GM13976 (cell line): ENCODE measurements at regions not wholly inside any gene's neighbourhood (a gene's known extent, or its start where the extent isn't known, plus 50 kb on each side); places are given as distances from the start of the nearest gene placed in this dataset.

Experiments used
- DNase-seq: peaks from one replicate; pipeline ENCODE4 v3.0.0; 2012; ENCODE audit warnings: low spot score
- in situ Hi-C: fragments of 300-500 bp; cut with MboI; formaldehyde crosslinking; loops from one replicate; pipeline ENCODE4 v1.12.0; 2022; ENCODE audit warnings: low sequenced_read_pairs, mixed read lengths, inconsistent platforms; ENCODE audit not compliant: unreplicated experiment
- TF ChIP-seq, protein P1 (sequence below): IDR thresholded peaks from 2 replicates; pipeline ENCODE4 v1.5.1; 2012; ENCODE audit warnings: borderline replicate concordance, mild to moderate bottlenecking; ENCODE audit not compliant: insufficient read depth; ENCODE audit errors: extremely low read depth, missing control alignments, control extremely low read depth

DNA sequence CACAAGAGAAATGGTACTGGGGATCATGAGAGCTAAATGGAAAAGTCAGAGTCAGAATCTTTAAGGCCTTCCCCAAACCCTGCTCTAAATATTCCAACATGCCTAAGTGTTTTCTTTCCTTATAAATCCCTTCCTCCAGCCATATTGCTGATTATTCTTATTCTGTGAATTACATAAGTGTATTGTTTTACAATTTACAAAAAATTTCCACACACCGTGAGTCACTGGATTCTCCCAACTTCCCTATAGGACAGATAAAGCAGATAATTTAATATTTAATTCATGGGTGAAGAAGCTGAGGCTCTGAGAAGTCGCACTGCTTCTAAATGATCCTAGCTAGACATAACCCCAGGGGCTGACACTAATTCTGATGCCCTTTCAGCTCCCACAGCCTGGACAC is 243.3 kb upstream of the JUN start:
- TF ChIP-seq, protein P1, sequence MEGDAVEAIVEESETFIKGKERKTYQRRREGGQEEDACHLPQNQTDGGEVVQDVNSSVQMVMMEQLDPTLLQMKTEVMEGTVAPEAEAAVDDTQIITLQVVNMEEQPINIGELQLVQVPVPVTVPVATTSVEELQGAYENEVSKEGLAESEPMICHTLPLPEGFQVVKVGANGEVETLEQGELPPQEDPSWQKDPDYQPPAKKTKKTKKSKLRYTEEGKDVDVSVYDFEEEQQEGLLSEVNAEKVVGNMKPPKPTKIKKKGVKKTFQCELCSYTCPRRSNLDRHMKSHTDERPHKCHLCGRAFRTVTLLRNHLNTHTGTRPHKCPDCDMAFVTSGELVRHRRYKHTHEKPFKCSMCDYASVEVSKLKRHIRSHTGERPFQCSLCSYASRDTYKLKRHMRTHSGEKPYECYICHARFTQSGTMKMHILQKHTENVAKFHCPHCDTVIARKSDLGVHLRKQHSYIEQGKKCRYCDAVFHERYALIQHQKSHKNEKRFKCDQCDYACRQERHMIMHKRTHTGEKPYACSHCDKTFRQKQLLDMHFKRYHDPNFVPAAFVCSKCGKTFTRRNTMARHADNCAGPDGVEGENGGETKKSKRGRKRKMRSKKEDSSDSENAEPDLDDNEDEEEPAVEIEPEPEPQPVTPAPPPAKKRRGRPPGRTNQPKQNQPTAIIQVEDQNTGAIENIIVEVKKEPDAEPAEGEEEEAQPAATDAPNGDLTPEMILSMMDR, result no peak
- DNase-seq, result no peak
- in situ Hi-C loops, result no loop called here

DNA sequence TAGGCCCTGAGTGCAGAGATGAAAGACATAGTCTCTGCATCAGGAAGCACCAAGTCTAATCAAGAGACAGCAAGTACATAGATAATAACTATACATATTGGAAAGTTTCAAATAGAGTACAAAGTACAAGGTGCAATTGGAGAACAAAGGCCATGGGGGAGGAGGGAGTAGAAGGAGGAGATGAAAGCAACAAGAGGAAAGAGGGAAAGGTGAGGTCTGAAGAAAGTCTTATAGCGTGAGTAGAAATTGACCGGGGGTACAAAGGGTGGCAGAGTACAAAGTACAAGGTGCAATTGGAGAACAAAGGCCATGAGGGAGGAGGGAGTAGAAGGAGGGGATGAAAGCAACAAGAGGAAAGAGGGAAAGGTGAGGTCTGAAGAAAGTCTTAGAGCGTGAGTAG is 244.2 kb upstream of the JUN start:
- no peak for DNase-seq
- in situ Hi-C loops, result no loop called here
- TF ChIP-seq, protein P1, result no peak

DNA sequence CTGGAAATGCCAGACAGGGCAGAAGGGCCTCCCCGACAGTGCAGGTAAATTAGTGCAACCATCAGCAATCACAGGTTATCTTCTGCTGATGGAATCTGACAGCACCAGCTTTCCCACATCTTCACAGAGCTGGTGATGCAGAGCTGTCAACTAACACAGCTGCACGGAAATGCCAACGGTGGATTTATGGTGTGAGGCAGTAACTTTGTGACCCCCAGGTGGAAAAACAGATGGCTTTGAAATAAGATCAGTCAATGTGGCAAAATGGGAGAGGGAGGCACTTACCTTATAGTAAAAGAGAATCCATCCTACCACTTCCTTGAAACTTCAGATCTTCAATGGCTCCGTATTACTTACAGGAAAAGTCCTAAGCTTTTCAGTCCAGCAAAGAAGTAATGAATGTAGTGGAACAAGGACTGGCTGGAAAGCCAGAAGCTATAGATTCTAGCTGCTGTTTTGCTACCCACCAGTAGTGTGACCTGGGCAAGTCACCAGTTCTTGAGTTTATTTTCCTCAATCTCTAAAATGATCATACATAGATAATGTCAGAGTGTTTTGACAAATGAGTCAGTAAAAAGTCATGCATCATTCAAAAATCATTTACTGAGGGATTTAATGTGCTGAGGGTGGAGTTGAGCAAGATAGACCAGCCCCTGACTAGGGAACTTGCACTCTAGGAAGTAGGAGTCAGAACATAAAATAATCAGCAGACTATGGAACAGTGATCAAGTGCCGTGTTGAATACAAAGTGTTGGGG is 245.7 kb upstream of the JUN start:
- no peak for DNase-seq
- TF ChIP-seq, protein P1, result no peak
- in situ Hi-C loops, result no loop called here

DNA sequence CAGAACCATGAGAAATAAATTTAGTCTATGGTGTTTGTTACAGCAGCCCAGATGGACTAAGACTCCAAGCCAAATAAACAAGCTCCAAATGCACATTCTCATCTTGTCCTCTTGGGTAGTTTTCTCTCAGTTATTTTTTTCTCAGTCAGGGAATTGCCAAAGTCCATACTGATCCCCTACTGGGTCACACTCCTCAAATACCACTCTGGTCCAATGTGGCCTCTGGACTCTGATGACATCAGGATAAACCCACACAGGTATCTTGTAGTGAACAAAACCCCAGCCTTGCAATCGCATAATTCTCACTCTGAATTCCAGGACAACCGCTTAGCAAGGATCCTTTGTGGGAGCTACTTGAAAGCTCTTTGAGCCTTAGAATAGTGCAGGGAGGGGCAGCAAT is 248.4 kb upstream of the JUN start:
- DNase-seq, result no peak
- TF ChIP-seq, protein P1, result no peak
- in situ Hi-C loops, result no loop called here

DNA sequence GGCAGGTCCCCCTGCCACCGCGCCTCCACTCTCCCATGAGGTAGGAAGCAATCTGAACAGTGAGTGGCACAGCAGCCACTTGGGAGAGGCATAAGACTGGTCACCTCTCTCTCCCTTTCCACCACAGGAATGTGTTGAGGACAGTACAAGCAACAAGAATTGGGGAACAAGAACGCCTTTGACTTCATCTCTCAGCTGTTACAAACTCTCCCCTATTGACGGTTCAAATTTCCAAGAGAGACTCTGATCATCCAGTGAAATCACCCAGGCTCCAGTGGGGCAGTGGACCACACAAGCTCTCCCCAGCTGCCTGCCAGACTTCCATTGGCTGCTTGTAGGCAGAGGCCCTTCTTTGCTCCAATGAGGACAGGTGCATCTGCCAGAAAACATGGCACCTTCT is 249.9 kb upstream of the JUN start:
- TF ChIP-seq, protein P1, result no peak
- no peak for DNase-seq
- in situ Hi-C loops, result no loop called here

DNA sequence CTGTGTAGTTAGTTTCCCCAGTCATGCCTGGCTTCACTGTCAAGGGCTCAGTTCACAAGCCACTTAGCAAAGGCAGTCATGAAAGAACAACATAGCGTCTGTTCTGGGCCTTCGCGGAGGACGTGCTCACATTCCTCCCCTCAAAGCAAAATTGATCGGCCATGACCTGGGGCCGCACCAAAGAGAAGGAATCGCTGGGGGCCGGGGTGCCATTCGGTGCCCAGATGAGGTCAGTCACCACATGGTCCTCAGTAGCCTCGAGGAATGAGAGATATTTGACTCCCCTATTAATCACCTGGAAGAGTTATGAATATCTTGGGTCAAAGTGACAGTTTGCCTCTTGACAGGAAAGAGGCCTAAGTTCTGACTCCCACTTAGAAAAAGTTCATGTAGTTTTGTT is 251.1 kb upstream of the JUN start:
- TF ChIP-seq, protein P1, result no peak
- DNase-seq, result no peak
- in situ Hi-C loops, result no loop called here
